ENCODE measurements at regions not wholly inside any gene's neighbourhood (a gene's known extent, or its start where the extent isn't known, plus 50 kb on each side); places are given as distances from the start of the nearest gene placed in this dataset.

GRCh38 chr1:14064649-14065442 lies 364.9 kb downstream of the PRDM2 start:
- H3K4me1 Mint-ChIP-seq (ENCODE audit: unreplicated experiment) = peaks cover 12% of the 10 kb centered on the region
- H3K36me3 Mint-ChIP-seq = no peaks in the 10 kb centered on the region
- no peak overlapping the region for H3K4me3 Mint-ChIP-seq
- no peaks in the 10 kb centered on the region for H3K27me3 Mint-ChIP-seq
- peak overlapping the region; percentile 24 for H3K27ac Mint-ChIP-seq
- no peaks in the 10 kb centered on the region for H3K9me3 Mint-ChIP-seq
- no peak for DNase-seq (ENCODE audit: extremely low spot score, unreplicated experiment)
- no peak for TF ChIP-seq CTCF (conservative IDR thresholded peaks at IDR 0.05)

GRCh38 chr1:14065486-14065885 lies 365.5 kb downstream of the PRDM2 start:
- peaks cover 12% of the 10 kb centered on the region for H3K4me1 Mint-ChIP-seq (ENCODE audit: unreplicated experiment)
- H3K27ac Mint-ChIP-seq = peak overlapping the region; percentile 24
- DNase-seq (ENCODE audit: extremely low spot score, unreplicated experiment) = no peak
- H3K27me3 Mint-ChIP-seq = no peaks in the 10 kb centered on the region
- TF ChIP-seq CTCF (conservative IDR thresholded peaks at IDR 0.05) = no peak
- no peaks in the 10 kb centered on the region for H3K36me3 Mint-ChIP-seq
- no peak overlapping the region for H3K4me3 Mint-ChIP-seq
- no peaks in the 10 kb centered on the region for H3K9me3 Mint-ChIP-seq

DNA sequence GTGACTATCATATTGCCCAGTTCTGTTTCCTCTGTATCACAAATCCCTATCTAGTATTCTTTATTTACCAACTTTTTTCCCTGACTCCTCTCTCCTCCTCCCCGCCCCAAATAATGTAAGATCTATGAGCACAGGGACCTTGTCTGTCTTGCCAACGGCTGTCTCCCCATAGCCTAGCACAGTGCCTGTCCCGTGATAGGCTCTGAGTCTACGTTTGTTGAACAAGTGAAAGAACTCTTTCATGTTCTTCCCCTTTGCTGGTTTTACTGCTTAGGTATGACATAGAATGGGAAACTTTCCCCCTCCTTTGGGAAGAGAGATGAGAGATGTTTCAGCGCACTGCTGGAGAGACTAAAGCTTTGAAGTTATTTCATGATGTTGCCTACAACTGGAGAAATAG lies 367.0 kb downstream of the PRDM2 start:
- no peaks in the 10 kb centered on the region for H3K9me3 Mint-ChIP-seq
- no peaks in the 10 kb centered on the region for H3K36me3 Mint-ChIP-seq
- TF ChIP-seq CTCF (conservative IDR thresholded peaks at IDR 0.05) = no peak
- H3K27me3 Mint-ChIP-seq = no peaks in the 10 kb centered on the region
- DNase-seq (ENCODE audit: extremely low spot score, unreplicated experiment) = no peak
- no peak overlapping the region for H3K4me3 Mint-ChIP-seq
- peaks cover 12% of the 10 kb centered on the region for H3K4me1 Mint-ChIP-seq (ENCODE audit: unreplicated experiment)
- H3K27ac Mint-ChIP-seq = no peak overlapping the region

DNA sequence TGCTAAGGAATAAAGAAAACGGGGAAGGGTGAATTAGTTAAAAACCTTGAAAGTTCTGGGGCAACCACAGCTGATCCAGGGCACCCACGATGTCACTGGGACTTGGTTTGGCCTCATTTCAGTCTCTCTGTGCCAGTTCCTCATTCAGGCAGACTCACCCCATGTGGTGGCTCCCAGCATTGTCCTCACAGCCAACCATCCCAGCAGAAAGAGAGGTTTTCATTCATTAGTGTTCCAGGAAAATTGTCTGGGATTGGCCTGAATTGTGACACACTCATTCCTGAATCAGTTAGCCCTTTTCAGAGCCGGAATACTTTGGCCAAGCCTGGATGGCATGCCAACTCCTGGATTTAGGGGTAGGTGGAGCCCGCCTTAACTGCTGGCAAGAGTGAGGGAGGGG lies 367.7 kb downstream of the PRDM2 start:
- DNase-seq (ENCODE audit: extremely low spot score, unreplicated experiment) = no peak
- H3K9me3 Mint-ChIP-seq = no peaks in the 10 kb centered on the region
- no peaks in the 10 kb centered on the region for H3K36me3 Mint-ChIP-seq
- no peaks in the 10 kb centered on the region for H3K27me3 Mint-ChIP-seq
- H3K4me1 Mint-ChIP-seq (ENCODE audit: unreplicated experiment) = peaks cover 7% of the 10 kb centered on the region
- no peak overlapping the region for H3K27ac Mint-ChIP-seq
- no peak for TF ChIP-seq CTCF (conservative IDR thresholded peaks at IDR 0.05)
- no peak overlapping the region for H3K4me3 Mint-ChIP-seq

- H3K9me3 Mint-ChIP-seq = no peaks in the 10 kb centered on the region
- H3K4me1 Mint-ChIP-seq (ENCODE audit: unreplicated experiment) = no peaks in the 10 kb centered on the region
- no peak for TF ChIP-seq CTCF (conservative IDR thresholded peaks at IDR 0.05)
- no peaks in the 10 kb centered on the region for H3K27me3 Mint-ChIP-seq
- no peaks in the 10 kb centered on the region for H3K36me3 Mint-ChIP-seq
- H3K27ac Mint-ChIP-seq = no peak overlapping the region
- no peak for DNase-seq (ENCODE audit: extremely low spot score, unreplicated experiment)
- H3K4me3 Mint-ChIP-seq = no peak overlapping the region
These were observed 371.6 kb downstream of the PRDM2 start for GRCh38 chr1:14071581-14071980.

Measured in type B pancreatic cell (in vitro differentiated cells).